Vagina (tissue), 2 donors: ENCODE measurements at regions not wholly inside any gene's neighbourhood (a gene's known extent, or its start where the extent isn't known, plus 50 kb on each side); places are given as distances from the start of the nearest gene placed in this dataset.

Source experiments
- CTCF ChIP-seq, 3 experiments: fragments of 450-650 bp in 2 of 3; fragments of 200-600 bp in 1 of 3; sonication (generic) in 1 of 3; IDR thresholded peaks; one replicate each; pipeline ENCODE4 v1.5.1; 2017 to 2019; ENCODE audit warnings: antibody characterized with exemption in 3 of 3, mild to moderate bottlenecking in 2 of 3, moderate library complexity in 2 of 3
- POLR2A ChIP-seq, 2 donors: fragments of 450-650 bp; IDR thresholded peaks; one replicate each; pipeline ENCODE4 v1.6.1; 2017; ENCODE audit warnings: antibody characterized with exemption in 2 of 2, mild to moderate bottlenecking in 2 of 2, moderate library complexity in 2 of 2

- TF ChIP-seq CTCF (IDR thresholded peaks at IDR 0.05) (no peak), POLR2A (IDR thresholded peaks at IDR 0.05) (no peak)
These were observed 80.5 kb downstream of the ELAPOR2 start for GRCh38 chr7:86978808-86979506.
